PC-3 (cell line): ENCODE measurements at regions not wholly inside any gene's neighbourhood (a gene's known extent, or its start where the extent isn't known, plus 50 kb on each side); places are given as distances from the start of the nearest gene placed in this dataset.
A peak's percentile ranks its signal among the peaks of the same experiment; 100 is the strongest.

Source experiments
- CTCF ChIP-seq: fragments of 300-600 bp; sonication (generic); conservative IDR thresholded peaks from 2 replicates; pipeline ENCODE4 v1.5.1; 2017; ENCODE audit warnings: antibody characterized with exemption, low read depth, mild to moderate bottlenecking, low read length
- EZH2 ChIP-seq: fragments of 300-600 bp; sonication (generic); IDR thresholded peaks from one replicate; pipeline ENCODE4 v1.6.1; 2017; ENCODE audit warnings: antibody characterized with exemption, mild to moderate bottlenecking, low read length; ENCODE audit not compliant: unreplicated experiment
- EZH2phosphoT487 ChIP-seq: fragments of 300-600 bp; sonication (generic); IDR thresholded peaks from 2 replicates; pipeline ENCODE4 v1.6.1; 2018; ENCODE audit warnings: mild to moderate bottlenecking, antibody characterized with exemption, low read length, borderline replicate concordance

GRCh38 chr9:31140316-31140715 lies 1244.1 kb upstream of the ACO1 start:
- TF ChIP-seq EZH2 (no peak), CTCF (peak; percentile 58), EZH2phosphoT487 (no peak)
